GM13976 (cell line): ENCODE measurements at regions not wholly inside any gene's neighbourhood (a gene's known extent, or its start where the extent isn't known, plus 50 kb on each side); places are given as distances from the start of the nearest gene placed in this dataset.

ENCODE experiments used
- DNase-seq: peaks from one replicate; pipeline ENCODE4 v3.0.0; 2012; ENCODE audit warnings: low spot score
- in situ Hi-C: fragments of 300-500 bp; cut with MboI; formaldehyde crosslinking; loops from one replicate; pipeline ENCODE4 v1.12.0; 2022; ENCODE audit warnings: low sequenced_read_pairs, mixed read lengths, inconsistent platforms; ENCODE audit not compliant: unreplicated experiment
- TF ChIP-seq, protein P1 (sequence below): IDR thresholded peaks from 2 replicates; pipeline ENCODE4 v1.5.1; 2012; ENCODE audit warnings: borderline replicate concordance, mild to moderate bottlenecking; ENCODE audit not compliant: insufficient read depth; ENCODE audit errors: extremely low read depth, missing control alignments, control extremely low read depth

GRCh38 chr10:3848005-3848774 lies 63.2 kb upstream of the KLF6 start:
- TF ChIP-seq, protein P1, sequence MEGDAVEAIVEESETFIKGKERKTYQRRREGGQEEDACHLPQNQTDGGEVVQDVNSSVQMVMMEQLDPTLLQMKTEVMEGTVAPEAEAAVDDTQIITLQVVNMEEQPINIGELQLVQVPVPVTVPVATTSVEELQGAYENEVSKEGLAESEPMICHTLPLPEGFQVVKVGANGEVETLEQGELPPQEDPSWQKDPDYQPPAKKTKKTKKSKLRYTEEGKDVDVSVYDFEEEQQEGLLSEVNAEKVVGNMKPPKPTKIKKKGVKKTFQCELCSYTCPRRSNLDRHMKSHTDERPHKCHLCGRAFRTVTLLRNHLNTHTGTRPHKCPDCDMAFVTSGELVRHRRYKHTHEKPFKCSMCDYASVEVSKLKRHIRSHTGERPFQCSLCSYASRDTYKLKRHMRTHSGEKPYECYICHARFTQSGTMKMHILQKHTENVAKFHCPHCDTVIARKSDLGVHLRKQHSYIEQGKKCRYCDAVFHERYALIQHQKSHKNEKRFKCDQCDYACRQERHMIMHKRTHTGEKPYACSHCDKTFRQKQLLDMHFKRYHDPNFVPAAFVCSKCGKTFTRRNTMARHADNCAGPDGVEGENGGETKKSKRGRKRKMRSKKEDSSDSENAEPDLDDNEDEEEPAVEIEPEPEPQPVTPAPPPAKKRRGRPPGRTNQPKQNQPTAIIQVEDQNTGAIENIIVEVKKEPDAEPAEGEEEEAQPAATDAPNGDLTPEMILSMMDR, result no peak
- DNase-seq, result no peak

DNA sequence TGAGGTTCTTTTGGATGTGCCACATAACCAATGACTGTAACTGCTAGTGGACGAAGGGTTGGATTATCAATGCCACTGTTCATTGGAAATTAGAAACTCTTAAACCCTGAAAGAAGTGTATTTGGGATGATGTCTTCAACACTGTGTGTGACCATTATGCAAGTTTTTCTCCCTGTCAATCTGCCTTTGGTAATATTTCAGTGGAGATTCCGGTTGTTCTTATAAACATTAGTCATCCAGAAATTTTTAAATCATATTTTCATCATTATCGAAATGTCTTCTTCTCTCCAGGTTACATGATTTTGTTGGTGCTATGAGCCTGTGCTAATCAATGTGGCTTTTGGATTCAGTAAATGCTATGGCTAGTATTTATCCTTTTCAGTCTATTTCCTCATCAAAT lies 61.7 kb upstream of the KLF6 start:
- in situ Hi-C loops, result no loop called here
- TF ChIP-seq, protein P1, result no peak
- DNase-seq, result no peak

More at GRCh38 chr10:3848005-3848774, 63.2 kb upstream of the KLF6 start:
- in situ Hi-C loops, result no loop called here

DNA sequence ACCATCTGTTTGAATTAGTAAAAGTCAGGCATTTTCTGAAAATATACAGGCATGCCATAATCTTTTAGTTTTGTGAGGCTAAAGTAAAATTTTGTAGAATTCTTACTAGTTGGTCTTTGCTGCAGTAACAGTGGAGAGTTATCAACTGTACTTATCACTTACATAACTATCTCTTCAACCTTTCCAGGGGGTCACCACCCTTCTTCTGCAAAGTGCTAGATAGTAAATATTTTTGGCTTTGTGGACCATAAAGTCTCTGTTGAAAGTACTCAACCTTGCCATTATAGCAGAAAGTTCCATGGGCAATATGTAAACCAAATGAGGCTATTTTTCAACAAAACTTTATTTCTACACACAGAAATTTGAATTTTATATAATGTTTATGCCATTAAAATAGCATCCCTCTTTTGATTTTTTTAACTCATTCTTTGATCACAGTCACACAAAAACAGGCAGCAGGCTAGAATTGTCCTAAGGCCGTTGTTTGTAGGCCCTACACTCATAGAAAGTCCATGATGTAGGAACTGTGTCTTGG lies 59.5 kb upstream of the KLF6 start:
- in situ Hi-C loops, result no loop called here
- TF ChIP-seq, protein P1, result no peak

GRCh38 chr10:3838460-3839437 lies 53.7 kb upstream of the KLF6 start:
- no peak for DNase-seq
- TF ChIP-seq, protein P1, result no peak
- in situ Hi-C loops, result no loop called here

More for the DNA sequence above, 59.5 kb upstream of the KLF6 start:
- no peak for DNase-seq

- TF ChIP-seq, protein P1, result no peak
- DNase-seq, result no peak
- in situ Hi-C loops, result no loop called here
Measured at GRCh38 chr10:3837647-3838459, 52.8 kb upstream of the KLF6 start.
